Naive thymus-derived CD4-positive, alpha-beta T cell (primary cell): ENCODE measurements at regions not wholly inside any gene's neighbourhood (a gene's known extent, or its start where the extent isn't known, plus 50 kb on each side); places are given as distances from the start of the nearest gene placed in this dataset.

Experiments
- ATAC-seq: fragments of 150-1000 bp; cut with Tn5 transposase; 2 replicates; pipeline ENCODE4 v1.10.0; 2021; ENCODE audit warnings: mild to moderate bottlenecking, moderate library complexity
- CTCF ChIA-PET: fragments of 350-600 bp; sonication (Branson Sonifier 250); formaldehyde crosslinking; loops from one replicate; lab custom pipeline; 2021; ENCODE audit warnings: antibody characterized with exemption; lab: Charles Lee
- POLR2A ChIA-PET: fragments of 350-600 bp; sonication (Branson Sonifier 250); formaldehyde crosslinking; loops from one replicate; lab custom pipeline; 2021; ENCODE audit warnings: antibody characterized with exemption, inconsistent platforms; lab: Charles Lee
- DNase-seq, 9 donors: peaks; one replicate each; pipeline versions ENCODE4 v3.0.0 to v3.0.0-alpha.2; 2020 to 2022; ENCODE audit warnings: mixed read lengths in 1 of 9
- H3K27ac ChIP-seq: one replicate; pipeline ENCODE4 v1.7.0; 2013; ENCODE audit warnings: mild to moderate bottlenecking, low read depth, low read length, moderate library complexity
- H3K27me3 ChIP-seq, 2 donors: one replicate each; pipeline ENCODE4 v1.7.0; 2013; ENCODE audit warnings: low read length in 2 of 2, mild to moderate bottlenecking in 2 of 2, moderate library complexity in 2 of 2; ENCODE audit not compliant: control insufficient read depth in 2 of 2, insufficient read depth in 2 of 2
- H3K36me3 ChIP-seq, 3 experiments: 1 replicate in 2 of 3; 2 replicates in 1 of 3; pipeline ENCODE4 v1.7.0; 2013; ENCODE audit warnings: low read length in 3 of 3, mild to moderate bottlenecking in 3 of 3, moderate library complexity in 1 of 3; ENCODE audit not compliant: insufficient read depth in 3 of 3, control insufficient read depth in 2 of 3
- H3K4me1 ChIP-seq, 2 donors: one replicate each; pipeline ENCODE4 v1.7.0; 2013; ENCODE audit warnings: low read length in 2 of 2, mild to moderate bottlenecking in 2 of 2, moderate library complexity in 1 of 2; ENCODE audit not compliant: control insufficient read depth in 2 of 2, insufficient read depth in 2 of 2
- H3K4me3 ChIP-seq: 2 replicates; pipeline ENCODE4 v1.7.0; 2013; ENCODE audit warnings: mild to moderate bottlenecking, low read length
- H3K9me3 ChIP-seq, 3 experiments: 1 replicate in 2 of 3; 2 replicates in 1 of 3; pipeline ENCODE4 v1.7.0; 2013; ENCODE audit warnings: low read length in 3 of 3; ENCODE audit not compliant: control insufficient read depth in 2 of 3
- H3K27ac Mint-ChIP-seq, 9 donors: one replicate each; pipeline ENCODE4 v1.8.0; 2020 to 2022; ENCODE audit warnings: mixed read lengths in 9 of 9, mild to moderate bottlenecking in 8 of 9, moderate library complexity in 5 of 9, inconsistent platforms in 2 of 9
- H3K27me3 Mint-ChIP-seq, 5 donors: one replicate each; pipeline ENCODE4 v1.8.0; 2021 to 2022; ENCODE audit warnings: mixed read lengths in 5 of 5, mild to moderate bottlenecking in 1 of 5
- H3K36me3 Mint-ChIP-seq, 5 donors: one replicate each; pipeline ENCODE4 v1.8.0; 2020 to 2022; ENCODE audit warnings: mixed read lengths in 5 of 5, mild to moderate bottlenecking in 3 of 5, inconsistent platforms in 1 of 5
- H3K4me1 Mint-ChIP-seq, 7 donors: one replicate each; pipeline ENCODE4 v1.8.0; 2020 to 2022; ENCODE audit warnings: mixed read lengths in 7 of 7, mild to moderate bottlenecking in 3 of 7, inconsistent platforms in 1 of 7
- H3K4me3 Mint-ChIP-seq, 10 donors: one replicate each; pipeline ENCODE4 v1.8.0; 2020 to 2022; ENCODE audit warnings: mild to moderate bottlenecking in 10 of 10, mixed read lengths in 10 of 10, moderate library complexity in 6 of 10, inconsistent platforms in 2 of 10
- H3K9me3 Mint-ChIP-seq, 11 donors: one replicate each; pipeline ENCODE4 v1.8.0; 2020 to 2022; ENCODE audit warnings: mixed read lengths in 11 of 11, mild to moderate bottlenecking in 4 of 11, inconsistent platforms in 1 of 11, moderate library complexity in 1 of 11
- intact Hi-C, 2 donors: fragments of 100-400 bp; cut with micrococcal nuclease; formaldehyde crosslinking; loops; one replicate each; pipeline ENCODE4 v1.15.1; 2023

- Histone ChIP-seq H3K27ac (no peak overlapping the region), H3K4me1 (no peaks in the 10 kb centered on the region), H3K27me3 (no peaks in the 10 kb centered on the region), H3K9me3 (no peaks in the 10 kb centered on the region), H3K4me3 (no peak overlapping the region), H3K36me3 (no peaks in the 10 kb centered on the region)
- Mint-ChIP-seq H3K9me3 (peaks cover 0 to 9% (median 3%) of the 10 kb centered on the region in 11 donors), H3K36me3 (no peaks in the 10 kb centered on the region), H3K4me3 (no peak overlapping the region), H3K27me3 (no peaks in the 10 kb centered on the region), H3K27ac (no peak overlapping the region), H3K4me1 (no peaks in the 10 kb centered on the region)
- POLR2A ChIA-PET, result no interaction called here
- DNase-seq (no peak), ATAC-seq (no peak)
- CTCF ChIA-PET, result no interaction called here
- intact Hi-C loops, result no loop called here
These were observed 835.1 kb downstream of the KCNJ2 start for GRCh38 chr17:71004413-71004812.

GRCh38 chr17:71011391-71011790 lies 842.1 kb downstream of the KCNJ2 start:
- no peaks in the 10 kb centered on the region for H3K27me3 Mint-ChIP-seq
- Histone ChIP-seq H3K27ac (no peak overlapping the region), H3K27me3 (no peaks in the 10 kb centered on the region), H3K36me3 (no peaks in the 10 kb centered on the region), H3K9me3 (no peaks in the 10 kb centered on the region), H3K4me3 (no peak overlapping the region), H3K4me1 (no peaks in the 10 kb centered on the region)
- H3K4me1 Mint-ChIP-seq, result no peaks in the 10 kb centered on the region
- H3K4me3 Mint-ChIP-seq, result no peak overlapping the region
- ChIA-PET CTCF (no interaction called here), POLR2A (no interaction called here)
- intact Hi-C loops, result no loop called here
- H3K9me3 Mint-ChIP-seq, result peaks cover 0 to 13% (median 6%) of the 10 kb centered on the region in 11 donors
- no peak for ATAC-seq
- H3K36me3 Mint-ChIP-seq, result peaks cover 0 to 5% (median 0%) of the 10 kb centered on the region in 5 donors
- H3K27ac Mint-ChIP-seq, result no peak overlapping the region
- DNase-seq, result no peak

GRCh38 chr17:71019699-71020098 lies 850.4 kb downstream of the KCNJ2 start:
- H3K27ac Mint-ChIP-seq, result no peak overlapping the region
- no peaks in the 10 kb centered on the region for H3K27me3 ChIP-seq

GRCh38 chr17:71022758-71023157 lies 853.4 kb downstream of the KCNJ2 start:
- intact Hi-C loops, result no loop called here
- H3K27ac Mint-ChIP-seq, result no peak overlapping the region
- no peak overlapping the region for H3K4me3 Mint-ChIP-seq
- CTCF ChIA-PET, result no interaction called here
- H3K4me1 ChIP-seq, result no peaks in the 10 kb centered on the region
- ATAC-seq, result no peak
- H3K27me3 Mint-ChIP-seq, result no peaks in the 10 kb centered on the region
- no peaks in the 10 kb centered on the region for H3K36me3 Mint-ChIP-seq
- no peaks in the 10 kb centered on the region for H3K9me3 ChIP-seq
- peaks cover 0 to 3% (median 0%) of the 10 kb centered on the region in 11 donors for H3K9me3 Mint-ChIP-seq
- DNase-seq, result no peak
- H3K4me1 Mint-ChIP-seq, result no peaks in the 10 kb centered on the region
- H3K36me3 ChIP-seq, result no peaks in the 10 kb centered on the region
- no peak overlapping the region for H3K4me3 ChIP-seq
- H3K27me3 ChIP-seq, result no peaks in the 10 kb centered on the region
- POLR2A ChIA-PET, result no interaction called here
- no peak overlapping the region for H3K27ac ChIP-seq

More at GRCh38 chr17:71019699-71020098, 850.4 kb downstream of the KCNJ2 start:
- no peak overlapping the region for H3K4me3 Mint-ChIP-seq
- intact Hi-C loops, result no loop called here
- H3K36me3 Mint-ChIP-seq, result no peaks in the 10 kb centered on the region
- no peak overlapping the region for H3K4me3 ChIP-seq
- ATAC-seq, result no peak
- H3K27ac ChIP-seq, result no peak overlapping the region
- ChIA-PET CTCF (no interaction called here), POLR2A (no interaction called here)
- H3K4me1 Mint-ChIP-seq, result no peaks in the 10 kb centered on the region
- H3K9me3 Mint-ChIP-seq, result peaks cover 0 to 3% (median 0%) of the 10 kb centered on the region in 11 donors
- H3K27me3 Mint-ChIP-seq, result no peaks in the 10 kb centered on the region
- no peaks in the 10 kb centered on the region for H3K9me3 ChIP-seq
- no peak for DNase-seq
- no peaks in the 10 kb centered on the region for H3K36me3 ChIP-seq
- no peaks in the 10 kb centered on the region for H3K4me1 ChIP-seq

- intact Hi-C loops, result no loop called here
- no peaks in the 10 kb centered on the region for H3K9me3 ChIP-seq
- no peak overlapping the region for H3K27ac ChIP-seq
- Mint-ChIP-seq H3K27ac (no peak overlapping the region), H3K4me1 (no peaks in the 10 kb centered on the region), H3K4me3 (no peak overlapping the region), H3K9me3 (peaks cover 0 to 4% (median 0%) of the 10 kb centered on the region in 11 donors), H3K36me3 (no peaks in the 10 kb centered on the region), H3K27me3 (no peaks in the 10 kb centered on the region)
- ATAC-seq (no peak), DNase-seq (no peak)
- H3K36me3 ChIP-seq, result no peaks in the 10 kb centered on the region
- CTCF ChIA-PET, result no interaction called here
- POLR2A ChIA-PET, result no interaction called here
- H3K4me3 ChIP-seq, result no peak overlapping the region
- no peaks in the 10 kb centered on the region for H3K27me3 ChIP-seq
- H3K4me1 ChIP-seq, result no peaks in the 10 kb centered on the region
These were observed 854.1 kb downstream of the KCNJ2 start for GRCh38 chr17:71023249-71024030.

- no peaks in the 10 kb centered on the region for H3K4me1 Mint-ChIP-seq
- ChIA-PET POLR2A (no interaction called here), CTCF (no interaction called here)
- Histone ChIP-seq H3K36me3 (no peaks in the 10 kb centered on the region), H3K4me3 (no peak overlapping the region), H3K27me3 (no peaks in the 10 kb centered on the region), H3K4me1 (no peaks in the 10 kb centered on the region), H3K9me3 (no peaks in the 10 kb centered on the region), H3K27ac (no peak overlapping the region)
- ATAC-seq, result no peak
- intact Hi-C loops, result no loop called here
- peaks cover 0 to 4% (median 0%) of the 10 kb centered on the region in 11 donors for H3K9me3 Mint-ChIP-seq
- H3K27ac Mint-ChIP-seq, result no peak overlapping the region
- H3K36me3 Mint-ChIP-seq, result no peaks in the 10 kb centered on the region
- DNase-seq, result no peak
- H3K4me3 Mint-ChIP-seq, result no peak overlapping the region
- no peaks in the 10 kb centered on the region for H3K27me3 Mint-ChIP-seq
These were observed 854.8 kb downstream of the KCNJ2 start for GRCh38 chr17:71024172-71024571.

GRCh38 chr17:71024969-71025368 lies 855.6 kb downstream of the KCNJ2 start:
- DNase-seq (no peak), ATAC-seq (no peak)
- no peak overlapping the region for H3K27ac Mint-ChIP-seq
- POLR2A ChIA-PET, result no interaction called here
- intact Hi-C loops, result no loop called here
- H3K9me3 Mint-ChIP-seq, result peaks cover 0 to 4% (median 0%) of the 10 kb centered on the region in 11 donors
- no peak overlapping the region for H3K4me3 ChIP-seq
- H3K4me1 Mint-ChIP-seq, result no peaks in the 10 kb centered on the region
- no peaks in the 10 kb centered on the region for H3K9me3 ChIP-seq
- H3K27me3 ChIP-seq, result no peaks in the 10 kb centered on the region
- H3K27me3 Mint-ChIP-seq, result no peaks in the 10 kb centered on the region
- CTCF ChIA-PET, result no interaction called here
- no peak overlapping the region for H3K4me3 Mint-ChIP-seq
- no peak overlapping the region for H3K27ac ChIP-seq
- no peaks in the 10 kb centered on the region for H3K36me3 Mint-ChIP-seq
- no peaks in the 10 kb centered on the region for H3K36me3 ChIP-seq
- no peaks in the 10 kb centered on the region for H3K4me1 ChIP-seq
